ENCODE measurements at regions not wholly inside any gene's neighbourhood (a gene's known extent, or its start where the extent isn't known, plus 50 kb on each side); places are given as distances from the start of the nearest gene placed in this dataset.

- Mint-ChIP-seq H3K4me1 (peaks cover 4% of the 10 kb centered on the region; the same call in 1 of the 2 replicates), H3K27me3 (ENCODE audit: low read depth) (peaks cover 39% of the 10 kb centered on the region), H3K4me3 (no peak overlapping the region), H3K36me3 (no peaks in the 10 kb centered on the region), H3K27ac (no peak overlapping the region), H3K9me3 (no peaks in the 10 kb centered on the region)
- TF ChIP-seq, protein P1, sequence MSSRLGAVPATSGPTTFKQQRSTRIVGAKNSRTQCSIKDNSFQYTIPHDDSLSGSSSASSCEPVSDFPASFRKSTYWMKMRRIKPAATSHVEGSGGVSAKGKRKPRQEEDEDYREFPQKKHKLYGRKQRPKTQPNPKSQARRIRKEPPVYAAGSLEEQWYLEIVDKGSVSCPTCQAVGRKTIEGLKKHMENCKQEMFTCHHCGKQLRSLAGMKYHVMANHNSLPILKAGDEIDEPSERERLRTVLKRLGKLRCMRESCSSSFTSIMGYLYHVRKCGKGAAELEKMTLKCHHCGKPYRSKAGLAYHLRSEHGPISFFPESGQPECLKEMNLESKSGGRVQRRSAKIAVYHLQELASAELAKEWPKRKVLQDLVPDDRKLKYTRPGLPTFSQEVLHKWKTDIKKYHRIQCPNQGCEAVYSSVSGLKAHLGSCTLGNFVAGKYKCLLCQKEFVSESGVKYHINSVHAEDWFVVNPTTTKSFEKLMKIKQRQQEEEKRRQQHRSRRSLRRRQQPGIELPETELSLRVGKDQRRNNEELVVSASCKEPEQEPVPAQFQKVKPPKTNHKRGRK (CRISPR knock-in tag; IDR thresholded peaks at IDR 0.05; ENCODE audit: borderline replicate concordance), result no peak
- TF ChIP-seq TCF7 (CRISPR knock-in tag; IDR thresholded peaks at IDR 0.05; ENCODE audit: low read depth) (no peak), NR2C2 (CRISPR knock-in tag; IDR thresholded peaks at IDR 0.05) (no peak), ZNF671 (CRISPR knock-in tag; IDR thresholded peaks at IDR 0.05) (no peak), TEAD4 (CRISPR knock-in tag; IDR thresholded peaks at IDR 0.05) (no peak), E2F4 (CRISPR knock-in tag; IDR thresholded peaks at IDR 0.05; ENCODE audit: borderline replicate concordance, low read depth) (no peak), MXD4 (CRISPR knock-in tag; IDR thresholded peaks at IDR 0.05; ENCODE audit: borderline replicate concordance) (no peak), ZNF121 (CRISPR knock-in tag; IDR thresholded peaks at IDR 0.05) (no peak), PREB (CRISPR knock-in tag; IDR thresholded peaks at IDR 0.05; ENCODE audit: borderline replicate concordance) (no peak), ERG (CRISPR knock-in tag; IDR thresholded peaks at IDR 0.05) (no peak), FOXJ3 (CRISPR knock-in tag; IDR thresholded peaks at IDR 0.05; ENCODE audit: borderline replicate concordance) (no peak), ZNF281 (CRISPR knock-in tag; IDR thresholded peaks at IDR 0.05) (no peak), SMAD4 (CRISPR knock-in tag; IDR thresholded peaks at IDR 0.05) (no peak)
- TF ChIP-seq, protein P2, sequence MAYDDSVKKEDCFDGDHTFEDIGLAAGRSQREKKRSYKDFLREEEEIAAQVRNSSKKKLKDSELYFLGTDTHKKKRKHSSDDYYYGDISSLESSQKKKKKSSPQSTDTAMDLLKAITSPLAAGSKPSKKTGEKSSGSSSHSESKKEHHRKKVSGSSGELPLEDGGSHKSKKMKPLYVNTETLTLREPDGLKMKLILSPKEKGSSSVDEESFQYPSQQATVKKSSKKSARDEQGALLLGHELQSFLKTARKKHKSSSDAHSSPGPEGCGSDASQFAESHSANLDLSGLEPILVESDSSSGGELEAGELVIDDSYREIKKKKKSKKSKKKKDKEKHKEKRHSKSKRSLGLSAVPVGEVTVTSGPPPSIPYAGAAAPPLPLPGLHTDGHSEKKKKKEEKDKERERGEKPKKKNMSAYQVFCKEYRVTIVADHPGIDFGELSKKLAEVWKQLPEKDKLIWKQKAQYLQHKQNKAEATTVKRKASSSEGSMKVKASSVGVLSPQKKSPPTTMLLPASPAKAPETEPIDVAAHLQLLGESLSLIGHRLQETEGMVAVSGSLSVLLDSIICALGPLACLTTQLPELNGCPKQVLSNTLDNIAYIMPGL (CRISPR knock-in tag; IDR thresholded peaks at IDR 0.05), result no peak
- TF ChIP-seq, protein P3, sequence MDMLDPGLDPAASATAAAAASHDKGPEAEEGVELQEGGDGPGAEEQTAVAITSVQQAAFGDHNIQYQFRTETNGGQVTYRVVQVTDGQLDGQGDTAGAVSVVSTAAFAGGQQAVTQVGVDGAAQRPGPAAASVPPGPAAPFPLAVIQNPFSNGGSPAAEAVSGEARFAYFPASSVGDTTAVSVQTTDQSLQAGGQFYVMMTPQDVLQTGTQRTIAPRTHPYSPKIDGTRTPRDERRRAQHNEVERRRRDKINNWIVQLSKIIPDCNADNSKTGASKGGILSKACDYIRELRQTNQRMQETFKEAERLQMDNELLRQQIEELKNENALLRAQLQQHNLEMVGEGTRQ (CRISPR knock-in tag; IDR thresholded peaks at IDR 0.05), result no peak
- CTCF ChIA-PET, result no interaction called here
- ATAC-seq (no peak), DNase-seq (ENCODE audit: low spot score) (no peak)
- POLR2A ChIA-PET, result interaction anchor here (0.5 kb wide), 1 partner anchor 212 kb away, joined by 5 read pairs; no protein-coding TSS in a partner anchor
Observed at GRCh38 chr12:85367936-85368335, 87.9 kb downstream of the ALX1 start.

Measured in WTC11 (cell line).